Astrocyte of the spinal cord (primary cell): ENCODE measurements at regions not wholly inside any gene's neighbourhood (a gene's known extent, or its start where the extent isn't known, plus 50 kb on each side); places are given as distances from the start of the nearest gene placed in this dataset.

Experiments
- DNase-seq: peaks from one replicate; pipeline ENCODE4 v3.0.0; 2011; ENCODE audit warnings: low read depth, low spot score
- H3K4me3 ChIP-seq: 2 replicates; pipeline ENCODE4 v1.5.1; 2011; ENCODE audit warnings: low read depth, mild to moderate bottlenecking, low read length, moderate library complexity
- in situ Hi-C: cut with HindIII; loops from 2 replicates; pipeline ENCODE4 v1.10.0; 2017; ENCODE audit warnings: low sequenced_read_pairs
- TF ChIP-seq, protein P1 (sequence below): IDR thresholded peaks from 2 replicates; pipeline ENCODE4 v1.5.1; 2012; ENCODE audit warnings: low read depth, mild to moderate bottlenecking, low read length, inconsistent platforms

DNA sequence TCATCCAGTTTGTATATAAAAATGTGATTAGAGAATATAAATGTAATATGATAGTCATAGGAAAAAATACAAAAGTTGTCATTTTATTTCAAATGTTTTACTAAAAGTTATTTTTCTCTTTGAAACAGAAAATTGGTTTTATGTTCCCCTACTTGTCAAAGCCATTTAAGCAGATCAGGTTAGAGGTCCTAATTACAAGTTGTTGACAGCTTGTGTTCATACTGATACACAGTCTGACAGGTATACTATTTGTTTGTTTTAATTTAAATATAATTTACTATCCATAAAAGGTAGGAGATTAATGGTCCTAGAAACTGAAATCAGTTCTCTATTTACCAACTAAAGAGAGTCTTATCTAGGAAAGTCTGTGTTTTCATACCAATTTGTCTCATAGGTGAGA is 250.4 kb upstream of the TMEM161B start:
- H3K4me3 ChIP-seq: no peak overlapping the region
- in situ Hi-C loops: no loop called here
- TF ChIP-seq, protein P1, sequence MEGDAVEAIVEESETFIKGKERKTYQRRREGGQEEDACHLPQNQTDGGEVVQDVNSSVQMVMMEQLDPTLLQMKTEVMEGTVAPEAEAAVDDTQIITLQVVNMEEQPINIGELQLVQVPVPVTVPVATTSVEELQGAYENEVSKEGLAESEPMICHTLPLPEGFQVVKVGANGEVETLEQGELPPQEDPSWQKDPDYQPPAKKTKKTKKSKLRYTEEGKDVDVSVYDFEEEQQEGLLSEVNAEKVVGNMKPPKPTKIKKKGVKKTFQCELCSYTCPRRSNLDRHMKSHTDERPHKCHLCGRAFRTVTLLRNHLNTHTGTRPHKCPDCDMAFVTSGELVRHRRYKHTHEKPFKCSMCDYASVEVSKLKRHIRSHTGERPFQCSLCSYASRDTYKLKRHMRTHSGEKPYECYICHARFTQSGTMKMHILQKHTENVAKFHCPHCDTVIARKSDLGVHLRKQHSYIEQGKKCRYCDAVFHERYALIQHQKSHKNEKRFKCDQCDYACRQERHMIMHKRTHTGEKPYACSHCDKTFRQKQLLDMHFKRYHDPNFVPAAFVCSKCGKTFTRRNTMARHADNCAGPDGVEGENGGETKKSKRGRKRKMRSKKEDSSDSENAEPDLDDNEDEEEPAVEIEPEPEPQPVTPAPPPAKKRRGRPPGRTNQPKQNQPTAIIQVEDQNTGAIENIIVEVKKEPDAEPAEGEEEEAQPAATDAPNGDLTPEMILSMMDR: no peak
- DNase-seq: no peak

DNA sequence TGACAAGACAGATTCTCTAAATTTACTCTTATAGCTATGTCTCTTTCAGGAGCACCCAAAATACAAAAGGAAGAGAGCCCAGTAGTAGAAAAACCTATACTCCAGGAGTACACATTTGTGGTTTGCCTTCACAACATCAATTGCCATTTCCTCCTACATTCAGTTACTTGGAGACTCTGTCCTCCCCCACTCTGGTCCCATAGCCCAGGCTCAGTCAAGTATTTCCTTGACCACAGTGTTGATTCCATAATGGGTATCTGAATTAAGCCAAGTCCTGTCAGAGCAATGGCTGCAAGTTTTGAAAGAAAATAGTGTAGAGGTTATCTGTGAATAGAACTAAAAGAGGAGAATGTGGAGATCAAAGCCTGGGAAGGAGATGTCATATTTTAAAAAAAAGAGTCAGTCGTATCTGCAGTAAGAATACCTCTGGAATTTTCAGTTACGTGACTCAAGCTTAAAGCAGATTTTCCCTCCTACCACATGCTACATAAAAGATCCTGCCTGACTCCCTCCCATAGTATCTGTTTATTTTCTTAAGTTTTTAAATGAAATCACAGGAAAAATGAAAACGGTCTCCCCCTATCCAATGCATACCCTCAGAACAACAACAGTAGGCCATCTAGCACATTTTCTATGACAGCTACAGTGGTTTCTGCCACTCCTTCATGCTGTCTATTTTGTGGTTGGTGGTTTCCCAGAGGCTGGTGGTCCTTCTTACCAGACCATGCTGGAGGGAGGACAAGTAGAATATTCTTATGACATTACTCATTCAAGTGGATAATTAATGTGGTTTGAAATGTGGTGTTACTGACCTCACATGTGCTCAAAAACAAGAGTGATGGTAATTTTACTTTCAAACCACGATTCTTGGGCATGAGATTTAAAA is 249.7 kb upstream of the TMEM161B start:
- peak; percentile 74 for DNase-seq
- in situ Hi-C loops: no loop called here
- TF ChIP-seq, protein P1: no peak
- H3K4me3 ChIP-seq: no peak overlapping the region

- in situ Hi-C loops: no loop called here
- TF ChIP-seq, protein P1: no peak
- no peak for DNase-seq
- no peak overlapping the region for H3K4me3 ChIP-seq
Observed at GRCh38 chr5:88515881-88516819, 247.5 kb upstream of the TMEM161B start.

DNA sequence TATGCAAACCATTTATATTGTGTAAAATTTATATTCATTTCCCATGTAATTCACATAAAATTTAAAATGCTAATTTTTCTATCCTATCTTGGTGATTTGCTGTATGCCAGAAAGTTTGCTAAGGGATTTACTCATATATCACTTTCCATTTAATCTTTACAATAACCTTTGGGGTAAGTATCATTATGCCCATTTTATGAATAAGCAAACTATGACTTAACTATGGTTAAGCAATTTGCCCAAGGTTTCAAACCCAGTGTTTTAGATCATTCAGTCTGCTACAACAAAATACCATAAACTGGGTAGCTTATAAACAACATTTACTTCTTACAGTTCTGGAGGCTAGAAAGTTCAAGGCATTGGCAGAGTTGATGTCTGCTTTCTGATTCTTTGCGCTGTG is 246.4 kb upstream of the TMEM161B start:
- in situ Hi-C loops: no loop called here
- no peak for DNase-seq
- TF ChIP-seq, protein P1: no peak
- H3K4me3 ChIP-seq: no peak overlapping the region

DNA sequence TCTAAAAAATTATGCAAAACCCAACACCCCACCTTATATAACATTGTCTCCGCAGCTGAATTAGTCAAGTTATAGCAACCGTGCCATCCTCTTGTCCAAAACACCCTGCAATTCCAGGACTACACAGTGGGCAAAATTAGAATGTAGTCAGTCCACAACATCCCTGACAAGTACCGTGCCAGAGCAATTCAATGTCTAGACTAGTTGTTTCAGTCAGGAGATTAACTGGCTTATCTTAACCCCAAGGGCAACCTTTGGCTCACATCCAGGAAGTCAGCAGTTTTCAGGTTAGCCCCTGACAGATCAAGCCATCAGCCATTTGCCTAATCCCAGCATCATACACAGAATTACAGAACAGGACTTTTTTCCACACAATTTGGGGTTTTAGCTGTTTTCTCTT is 240.8 kb upstream of the TMEM161B start:
- no peak for DNase-seq
- TF ChIP-seq, protein P1: no peak
- in situ Hi-C loops: no loop called here
- H3K4me3 ChIP-seq: no peak overlapping the region

GRCh38 chr5:88507261-88507660 is 238.6 kb upstream of the TMEM161B start:
- in situ Hi-C loops: no loop called here
- no peak for DNase-seq
- H3K4me3 ChIP-seq: no peak overlapping the region
- TF ChIP-seq, protein P1: no peak
